ENCODE measurements at regions not wholly inside any gene's neighbourhood (a gene's known extent, or its start where the extent isn't known, plus 50 kb on each side); places are given as distances from the start of the nearest gene placed in this dataset.
A peak's percentile ranks its signal among the peaks of the same experiment; 100 is the strongest.

DNA sequence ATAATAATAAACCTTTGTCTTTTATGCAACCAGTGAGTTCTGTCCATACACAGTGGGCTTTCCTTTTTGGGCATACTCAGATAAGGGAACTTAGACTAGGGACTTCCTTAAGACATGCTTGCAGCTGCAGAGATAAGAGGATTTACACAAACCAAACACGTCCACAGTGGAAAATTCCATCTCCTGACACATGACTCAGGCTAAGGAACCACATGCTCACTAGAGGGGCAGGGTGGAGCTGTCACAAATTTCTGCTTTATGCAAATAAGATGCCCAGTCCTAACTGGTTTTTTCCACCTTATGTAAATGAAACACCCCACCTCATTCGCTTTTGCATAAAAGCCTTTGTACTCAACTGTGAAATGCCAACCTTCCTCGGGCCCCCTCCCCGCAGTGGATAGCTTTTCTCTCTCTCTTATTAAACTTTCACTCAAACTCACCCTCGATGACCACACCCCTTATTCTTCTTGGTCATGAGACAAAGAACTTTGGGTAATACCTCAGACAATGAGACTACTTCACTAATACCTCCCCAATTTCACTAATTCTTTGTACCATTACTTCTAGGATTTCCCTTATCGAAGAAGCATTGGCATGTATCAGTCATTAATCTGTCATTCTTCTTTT, 170.3 kb upstream of the FTMT start (continued):
- TF ChIP-seq, protein P1, sequence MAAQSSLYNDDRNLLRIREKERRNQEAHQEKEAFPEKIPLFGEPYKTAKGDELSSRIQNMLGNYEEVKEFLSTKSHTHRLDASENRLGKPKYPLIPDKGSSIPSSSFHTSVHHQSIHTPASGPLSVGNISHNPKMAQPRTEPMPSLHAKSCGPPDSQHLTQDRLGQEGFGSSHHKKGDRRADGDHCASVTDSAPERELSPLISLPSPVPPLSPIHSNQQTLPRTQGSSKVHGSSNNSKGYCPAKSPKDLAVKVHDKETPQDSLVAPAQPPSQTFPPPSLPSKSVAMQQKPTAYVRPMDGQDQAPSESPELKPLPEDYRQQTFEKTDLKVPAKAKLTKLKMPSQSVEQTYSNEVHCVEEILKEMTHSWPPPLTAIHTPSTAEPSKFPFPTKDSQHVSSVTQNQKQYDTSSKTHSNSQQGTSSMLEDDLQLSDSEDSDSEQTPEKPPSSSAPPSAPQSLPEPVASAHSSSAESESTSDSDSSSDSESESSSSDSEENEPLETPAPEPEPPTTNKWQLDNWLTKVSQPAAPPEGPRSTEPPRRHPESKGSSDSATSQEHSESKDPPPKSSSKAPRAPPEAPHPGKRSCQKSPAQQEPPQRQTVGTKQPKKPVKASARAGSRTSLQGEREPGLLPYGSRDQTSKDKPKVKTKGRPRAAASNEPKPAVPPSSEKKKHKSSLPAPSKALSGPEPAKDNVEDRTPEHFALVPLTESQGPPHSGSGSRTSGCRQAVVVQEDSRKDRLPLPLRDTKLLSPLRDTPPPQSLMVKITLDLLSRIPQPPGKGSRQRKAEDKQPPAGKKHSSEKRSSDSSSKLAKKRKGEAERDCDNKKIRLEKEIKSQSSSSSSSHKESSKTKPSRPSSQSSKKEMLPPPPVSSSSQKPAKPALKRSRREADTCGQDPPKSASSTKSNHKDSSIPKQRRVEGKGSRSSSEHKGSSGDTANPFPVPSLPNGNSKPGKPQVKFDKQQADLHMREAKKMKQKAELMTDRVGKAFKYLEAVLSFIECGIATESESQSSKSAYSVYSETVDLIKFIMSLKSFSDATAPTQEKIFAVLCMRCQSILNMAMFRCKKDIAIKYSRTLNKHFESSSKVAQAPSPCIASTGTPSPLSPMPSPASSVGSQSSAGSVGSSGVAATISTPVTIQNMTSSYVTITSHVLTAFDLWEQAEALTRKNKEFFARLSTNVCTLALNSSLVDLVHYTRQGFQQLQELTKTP (IDR thresholded peaks at IDR 0.05; ENCODE audit: low read depth in 1 of 2, partially characterized antibody in 2 of 2) = no peak
- TF ChIP-seq ATF7 (IDR thresholded peaks at IDR 0.05) = no peak
- TF ChIP-seq, protein P2, sequence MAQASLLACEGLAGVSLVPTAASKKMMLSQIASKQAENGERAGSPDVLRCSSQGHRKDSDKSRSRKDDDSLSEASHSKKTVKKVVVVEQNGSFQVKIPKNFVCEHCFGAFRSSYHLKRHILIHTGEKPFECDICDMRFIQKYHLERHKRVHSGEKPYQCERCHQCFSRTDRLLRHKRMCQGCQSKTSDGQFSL (CRISPR knock-in tag; IDR thresholded peaks at IDR 0.05) = no peak
- TF ChIP-seq, protein P2 (tag; IDR thresholded peaks at IDR 0.05) = no peak
- TF ChIP-seq CBX8 (IDR thresholded peaks at IDR 0.05; ENCODE audit: borderline replicate concordance, extremely low read depth, low read depth, low read length, poor library complexity, severe bottlenecking) = no peak
- TF ChIP-seq FOXP1 (CRISPR knock-in tag; IDR thresholded peaks at IDR 0.05) = no peak
- TF ChIP-seq DIDO1 (tag; IDR thresholded peaks at IDR 0.05; ENCODE audit: low read depth) = no peak
- no peak for TF ChIP-seq ZNF445 (CRISPR knock-in tag; IDR thresholded peaks at IDR 0.05; ENCODE audit: low read depth)
- no peak for TF ChIP-seq ILK (tag; IDR thresholded peaks at IDR 0.05; ENCODE audit: borderline replicate concordance, low read depth)
- TF ChIP-seq, protein P3, sequence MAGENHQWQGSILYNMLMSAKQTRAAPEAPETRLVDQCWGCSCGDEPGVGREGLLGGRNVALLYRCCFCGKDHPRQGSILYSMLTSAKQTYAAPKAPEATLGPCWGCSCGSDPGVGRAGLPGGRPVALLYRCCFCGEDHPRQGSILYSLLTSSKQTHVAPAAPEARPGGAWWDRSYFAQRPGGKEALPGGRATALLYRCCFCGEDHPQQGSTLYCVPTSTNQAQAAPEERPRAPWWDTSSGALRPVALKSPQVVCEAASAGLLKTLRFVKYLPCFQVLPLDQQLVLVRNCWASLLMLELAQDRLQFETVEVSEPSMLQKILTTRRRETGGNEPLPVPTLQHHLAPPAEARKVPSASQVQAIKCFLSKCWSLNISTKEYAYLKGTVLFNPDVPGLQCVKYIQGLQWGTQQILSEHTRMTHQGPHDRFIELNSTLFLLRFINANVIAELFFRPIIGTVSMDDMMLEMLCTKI (IDR thresholded peaks at IDR 0.05; ENCODE audit: partially characterized antibody) = no peak
- no peak for TF ChIP-seq BRCA1 (IDR thresholded peaks at IDR 0.05)
- no peak for TF ChIP-seq BRCA1 (CRISPR knock-in tag; IDR thresholded peaks at IDR 0.05)
- TF ChIP-seq ZNF75A (CRISPR knock-in tag; IDR thresholded peaks at IDR 0.05) = no peak
- TF ChIP-seq PHB2 (IDR thresholded peaks at IDR 0.05; ENCODE audit: low read depth) = no peak
- no peak for TF ChIP-seq ZNF436 (CRISPR knock-in tag; IDR thresholded peaks at IDR 0.05)
- no peak for TF ChIP-seq NRF1 (conservative IDR thresholded peaks at IDR 0.05 in 1 of 2, IDR thresholded peaks at IDR 0.05 in 1 of 2)
- TF ChIP-seq GTF3C2 (IDR thresholded peaks at IDR 0.05; ENCODE audit: borderline replicate concordance, extremely low read depth, insufficient read length) = no peak
- TF ChIP-seq ZNF778 (CRISPR knock-in tag; IDR thresholded peaks at IDR 0.05) = no peak
- peak; percentile 33; the same call in 1 of the 2 replicates for TF ChIP-seq TAL1 (IDR thresholded peaks at IDR 0.05)
- TF ChIP-seq MIER1 (IDR thresholded peaks at IDR 0.05; ENCODE audit: low read depth) = no peak

All from K562 (cell line).